ENCODE measurements at regions not wholly inside any gene's neighbourhood (a gene's known extent, or its start where the extent isn't known, plus 50 kb on each side); places are given as distances from the start of the nearest gene placed in this dataset.

GRCh38 chr20:12925863-12926793 is 82.6 kb upstream of the SPTLC3 start:
- H3K27ac ChIP-seq = no peak overlapping the region
- no peaks in the 10 kb centered on the region for H3K36me3 ChIP-seq
- no peak overlapping the region for H3K4me3 ChIP-seq
- TF ChIP-seq POLR2A (IDR thresholded peaks at IDR 0.05) (no peak), EP300 (IDR thresholded peaks at IDR 0.05) (no peak), CTCF (IDR thresholded peaks at IDR 0.05) (no peak)
- 71 to 76% methylated on average over 9 of the region's 9 CpGs for WGBS, 2 donors
- no peaks in the 10 kb centered on the region for H3K27me3 ChIP-seq
- peaks cover 0 to 6% (median 2%) of the 10 kb centered on the region in 4 donors for H3K4me1 ChIP-seq
- no peak for DNase-seq (ENCODE audit: low spot score in 2 of 2)
- H3K9me3 ChIP-seq = no peaks in the 10 kb centered on the region

GRCh38 chr20:12927489-12927888 is 81.3 kb upstream of the SPTLC3 start:
- WGBS, 2 donors = 88 to 89% methylated on average over 5 of the region's 5 CpGs
- H3K9me3 ChIP-seq = no peaks in the 10 kb centered on the region

GRCh38 chr20:12928358-12928754 is 80.4 kb upstream of the SPTLC3 start:
- whole genome bisulfite sequencing, 2 donors = 73 to 96% methylated on average over 1 of the region's 1 CpG
- H3K27me3 ChIP-seq = no peaks in the 10 kb centered on the region

More at GRCh38 chr20:12927489-12927888, 81.3 kb upstream of the SPTLC3 start:
- TF ChIP-seq EP300 (IDR thresholded peaks at IDR 0.05) (no peak), CTCF (IDR thresholded peaks at IDR 0.05) (no peak), POLR2A (IDR thresholded peaks at IDR 0.05) (no peak)
- Histone ChIP-seq H3K27me3 (no peaks in the 10 kb centered on the region), H3K27ac (no peak overlapping the region), H3K36me3 (no peaks in the 10 kb centered on the region), H3K4me1 (peaks cover 0 to 6% (median 2%) of the 10 kb centered on the region in 4 donors), H3K4me3 (no peak overlapping the region)
- DNase-seq (ENCODE audit: low spot score in 2 of 2) = no peak

GRCh38 chr20:12928755-12929401 is 79.9 kb upstream of the SPTLC3 start:
- TF ChIP-seq POLR2A (IDR thresholded peaks at IDR 0.05) (no peak), CTCF (IDR thresholded peaks at IDR 0.05) (no peak), EP300 (IDR thresholded peaks at IDR 0.05) (no peak)
- Histone ChIP-seq H3K4me1 (peaks cover 0 to 6% (median 2%) of the 10 kb centered on the region in 4 donors), H3K4me3 (no peak overlapping the region), H3K9me3 (no peaks in the 10 kb centered on the region), H3K27me3 (no peaks in the 10 kb centered on the region), H3K36me3 (no peaks in the 10 kb centered on the region), H3K27ac (no peak overlapping the region)
- 47 to 52% methylated on average over 4 of the region's 4 CpGs for WGBS, 2 donors
- DNase-seq (ENCODE audit: low spot score in 2 of 2) = no peak

More at GRCh38 chr20:12928358-12928754, 80.4 kb upstream of the SPTLC3 start:
- H3K36me3 ChIP-seq = no peaks in the 10 kb centered on the region
- H3K4me1 ChIP-seq = peaks cover 0 to 6% (median 2%) of the 10 kb centered on the region in 4 donors
- no peak overlapping the region for H3K4me3 ChIP-seq
- DNase-seq (ENCODE audit: low spot score in 2 of 2) = no peak
- H3K27ac ChIP-seq = no peak overlapping the region
- no peaks in the 10 kb centered on the region for H3K9me3 ChIP-seq
- no peak for TF ChIP-seq CTCF (IDR thresholded peaks at IDR 0.05)
- no peak for TF ChIP-seq POLR2A (IDR thresholded peaks at IDR 0.05)
- TF ChIP-seq EP300 (IDR thresholded peaks at IDR 0.05) = no peak

GRCh38 chr20:12936020-12936419 is 72.8 kb upstream of the SPTLC3 start:
- no peaks in the 10 kb centered on the region for H3K4me1 ChIP-seq
- H3K27me3 ChIP-seq = no peaks in the 10 kb centered on the region
- no peak for DNase-seq (ENCODE audit: low spot score in 2 of 2)
- H3K27ac ChIP-seq = no peak overlapping the region
- no peaks in the 10 kb centered on the region for H3K9me3 ChIP-seq
- 79 to 88% methylated on average over 4 to 5 of the region's 5 CpGs for WGBS, 2 donors
- TF ChIP-seq POLR2A (IDR thresholded peaks at IDR 0.05) (no peak), CTCF (IDR thresholded peaks at IDR 0.05) (no peak), EP300 (IDR thresholded peaks at IDR 0.05) (no peak)
- H3K4me3 ChIP-seq = no peak overlapping the region
- no peaks in the 10 kb centered on the region for H3K36me3 ChIP-seq

All from tibial nerve (tissue), 4 donors.